Right lobe of liver (tissue), 6 donors: ENCODE measurements at regions not wholly inside any gene's neighbourhood (a gene's known extent, or its start where the extent isn't known, plus 50 kb on each side); places are given as distances from the start of the nearest gene placed in this dataset.

Experiments
- ATAC-seq, 4 donors: fragments of 200-7000 bp; cut with Tn5 transposase; one replicate each; pipeline ENCODE4 v1.9.1; 2020; ENCODE audit warnings: mild to moderate bottlenecking in 4 of 4, moderate library complexity in 4 of 4
- DNase-seq, 3 donors: peaks; one replicate each; pipeline ENCODE4 v3.0.0-alpha.2; 2020
- H3K27ac ChIP-seq, 3 donors: fragments of 200-600 bp; one replicate each; pipeline ENCODE4 v1.8.0; 2022
- H3K27me3 ChIP-seq, 2 donors: fragments of 200-600 bp; one replicate each; pipeline ENCODE4 v1.8.0; 2022
- H3K36me3 ChIP-seq, 4 donors: fragments of 200-600 bp; sonication (generic) in 1 of 4; one replicate each; pipeline versions ENCODE4 v1.5.1 to v1.8.0; 2017 to 2022; ENCODE audit warnings: control low read depth in 1 of 4
- H3K4me1 ChIP-seq, 4 donors: fragments of 200-600 bp; sonication (generic) in 1 of 4; one replicate each; pipeline versions ENCODE4 v1.5.1 to v1.8.0; 2017 to 2022; ENCODE audit warnings: control low read depth in 1 of 4
- H3K4me3 ChIP-seq, 3 donors: fragments of 200-600 bp; one replicate each; pipeline ENCODE4 v1.8.0; 2022
- H3K9me3 ChIP-seq, 4 donors: fragments of 200-600 bp; sonication (generic) in 1 of 4; one replicate each; pipeline versions ENCODE4 v1.5.1 to v1.8.0; 2017 to 2022; ENCODE audit warnings: control low read depth in 1 of 4
- POLR2A ChIP-seq: fragments of 450-650 bp; IDR thresholded peaks from one replicate; pipeline ENCODE4 v1.6.1; 2017; ENCODE audit warnings: antibody characterized with exemption, mild to moderate bottlenecking
- WGBS: methylation state at CpG from one replicate; pipeline ENCODE4 v1.1.6; 2018; ENCODE audit warnings: low coverage, low lambda C conversion rate; ENCODE audit not compliant: insufficient coverage; ENCODE audit errors: missing lambda C conversion rate; 5-methylcytosine and 5-hydroxymethylcytosine counted together
- intact Hi-C, 2 donors: fragments of 100-400 bp; cut with DNase I; formaldehyde crosslinking; loops; one replicate each; pipeline versions ENCODE4 v1.11.2 to v1.14.1; 2022
- TF ChIP-seq, protein P1 (sequence below), 4 donors: fragments of 200-600 bp in 3 of 4; fragments of 450-650 bp in 1 of 4; IDR thresholded peaks; one replicate each; pipeline versions ENCODE4 v1.5.1 to v1.8.0; 2016 to 2022; ENCODE audit warnings: antibody characterized with exemption in 4 of 4, mild to moderate bottlenecking in 2 of 4
- donor health status: DM: no; HTN: yes; CAD: no.
- donor health status: DM: no; HTN: no; CAD: no.
- donor health status: DM: no; HTN: no; CAD: no.
- donor health status: DM: no; HTN: yes; CAD: no.
- donor health status: DM: no; HTN: yes; CAD: no.

- Histone ChIP-seq H3K27ac (no peak overlapping the region), H3K4me3 (no peak overlapping the region), H3K36me3 (no peaks in the 10 kb centered on the region), H3K27me3 (no peaks in the 10 kb centered on the region), H3K4me1 (no peaks in the 10 kb centered on the region), H3K9me3 (no peaks in the 10 kb centered on the region)
- 49% methylated on average over 4 of the region's 4 CpGs for WGBS
- ATAC-seq = no peak
- TF ChIP-seq, protein P1, sequence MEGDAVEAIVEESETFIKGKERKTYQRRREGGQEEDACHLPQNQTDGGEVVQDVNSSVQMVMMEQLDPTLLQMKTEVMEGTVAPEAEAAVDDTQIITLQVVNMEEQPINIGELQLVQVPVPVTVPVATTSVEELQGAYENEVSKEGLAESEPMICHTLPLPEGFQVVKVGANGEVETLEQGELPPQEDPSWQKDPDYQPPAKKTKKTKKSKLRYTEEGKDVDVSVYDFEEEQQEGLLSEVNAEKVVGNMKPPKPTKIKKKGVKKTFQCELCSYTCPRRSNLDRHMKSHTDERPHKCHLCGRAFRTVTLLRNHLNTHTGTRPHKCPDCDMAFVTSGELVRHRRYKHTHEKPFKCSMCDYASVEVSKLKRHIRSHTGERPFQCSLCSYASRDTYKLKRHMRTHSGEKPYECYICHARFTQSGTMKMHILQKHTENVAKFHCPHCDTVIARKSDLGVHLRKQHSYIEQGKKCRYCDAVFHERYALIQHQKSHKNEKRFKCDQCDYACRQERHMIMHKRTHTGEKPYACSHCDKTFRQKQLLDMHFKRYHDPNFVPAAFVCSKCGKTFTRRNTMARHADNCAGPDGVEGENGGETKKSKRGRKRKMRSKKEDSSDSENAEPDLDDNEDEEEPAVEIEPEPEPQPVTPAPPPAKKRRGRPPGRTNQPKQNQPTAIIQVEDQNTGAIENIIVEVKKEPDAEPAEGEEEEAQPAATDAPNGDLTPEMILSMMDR (IDR thresholded peaks at IDR 0.05) = no peak
- TF ChIP-seq POLR2A = no peak
- no peak for DNase-seq
- intact Hi-C loops = no loop called here
Measured at GRCh38 chr3:83934192-83935021, 1024.4 kb upstream of the CADM2 start.

GRCh38 chr3:83938491-83938890 is 1020.3 kb upstream of the CADM2 start:
- Histone ChIP-seq H3K4me1 (no peaks in the 10 kb centered on the region), H3K4me3 (no peak overlapping the region), H3K27ac (no peak overlapping the region), H3K27me3 (no peaks in the 10 kb centered on the region), H3K9me3 (no peaks in the 10 kb centered on the region), H3K36me3 (no peaks in the 10 kb centered on the region)
- DNase-seq (no peak), ATAC-seq (no peak)
- intact Hi-C loops = no loop called here
- TF ChIP-seq POLR2A = no peak
- TF ChIP-seq, protein P1 (IDR thresholded peaks at IDR 0.05) = no peak
- WGBS = 27% methylated on average over 2 of the region's 2 CpGs

- no peak overlapping the region for H3K4me3 ChIP-seq
Measured at GRCh38 chr3:83941990-83942745, 1016.6 kb upstream of the CADM2 start.

GRCh38 chr3:83946049-83946448 is 1012.7 kb upstream of the CADM2 start:
- ATAC-seq (no peak), DNase-seq (no peak)
- intact Hi-C loops = no loop called here
- Histone ChIP-seq H3K4me3 (no peak overlapping the region), H3K9me3 (no peaks in the 10 kb centered on the region), H3K27ac (no peak overlapping the region), H3K36me3 (no peaks in the 10 kb centered on the region), H3K4me1 (no peaks in the 10 kb centered on the region), H3K27me3 (no peaks in the 10 kb centered on the region)
- TF ChIP-seq POLR2A = no peak
- TF ChIP-seq, protein P1 (IDR thresholded peaks at IDR 0.05) = no peak

More at GRCh38 chr3:83941990-83942745, 1016.6 kb upstream of the CADM2 start:
- intact Hi-C loops = no loop called here
- TF ChIP-seq, protein P1 (IDR thresholded peaks at IDR 0.05) = no peak
- TF ChIP-seq POLR2A = no peak
- H3K36me3 ChIP-seq = no peaks in the 10 kb centered on the region
- DNase-seq = no peak
- 46% methylated on average over 11 of the region's 11 CpGs for WGBS
- H3K27me3 ChIP-seq = no peaks in the 10 kb centered on the region
- no peak for ATAC-seq
- no peaks in the 10 kb centered on the region for H3K4me1 ChIP-seq
- no peak overlapping the region for H3K27ac ChIP-seq
- H3K9me3 ChIP-seq = no peaks in the 10 kb centered on the region
